ENCODE measurements at regions not wholly inside any gene's neighbourhood (a gene's known extent, or its start where the extent isn't known, plus 50 kb on each side); places are given as distances from the start of the nearest gene placed in this dataset.
"Not testable (repeated sequence)": the region's sequence is repeated elsewhere in the genome, so short reads cannot be mapped to it uniquely, and the experiment has no call there.

DNA sequence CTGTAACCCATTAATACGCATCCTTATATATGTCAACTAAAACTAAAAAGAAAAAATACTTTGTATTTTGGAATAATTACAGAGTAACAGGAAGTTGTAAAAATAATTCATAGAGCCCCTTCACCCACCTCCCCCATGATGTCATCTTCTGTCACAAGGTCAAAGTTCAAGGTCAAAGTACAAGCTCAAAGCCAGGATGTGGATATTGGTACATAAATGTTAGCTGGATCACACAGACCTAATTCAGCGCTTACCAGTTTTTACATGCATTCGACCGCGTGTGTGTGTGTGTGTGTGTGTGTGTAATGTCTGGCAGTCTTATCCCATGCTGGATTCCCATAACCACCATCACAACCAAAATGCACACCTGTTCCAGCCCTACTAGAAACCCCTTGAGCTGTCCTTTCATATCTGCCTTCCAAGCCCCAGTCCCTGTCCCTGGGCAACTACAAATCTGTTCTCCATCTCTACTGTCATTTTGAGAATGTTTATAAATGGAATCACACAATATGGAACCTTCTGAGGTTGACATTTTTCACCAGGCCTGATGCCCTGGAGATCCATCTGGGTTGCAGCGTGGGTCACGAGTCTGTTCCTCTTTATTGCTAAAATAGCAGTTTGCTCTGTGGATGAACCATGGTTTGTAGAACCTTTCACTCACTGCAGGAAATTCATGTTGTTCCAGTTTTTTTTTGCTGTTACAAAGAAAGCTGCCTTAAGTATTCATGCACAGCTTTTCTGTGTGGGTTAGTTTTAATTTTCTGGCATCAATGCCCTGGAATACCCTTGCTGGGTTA lies 153.6 kb upstream of the PITRM1 start:
- no peak for DNase-seq

DNA sequence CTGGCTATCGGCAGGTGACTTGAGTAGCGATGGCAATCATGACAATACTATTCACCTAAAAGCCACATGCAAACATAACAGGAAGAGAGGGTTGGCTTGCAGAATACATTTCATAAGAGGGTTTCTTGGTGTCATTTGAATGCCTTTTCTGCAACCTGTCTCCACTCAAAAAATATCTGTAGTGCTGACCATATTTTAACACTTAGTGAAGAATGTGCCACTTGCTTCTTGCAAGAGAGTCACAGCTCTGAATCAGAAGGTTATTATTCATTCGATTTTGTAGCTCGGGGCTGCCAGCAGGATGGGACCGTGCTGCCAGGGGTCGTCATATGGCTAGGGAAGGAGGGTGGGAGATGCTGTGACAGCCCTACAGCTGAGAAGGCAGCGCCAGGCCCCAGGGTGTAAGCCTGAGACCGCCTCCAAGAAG lies 152.0 kb upstream of the PITRM1 start:
- no peak for DNase-seq

DNA sequence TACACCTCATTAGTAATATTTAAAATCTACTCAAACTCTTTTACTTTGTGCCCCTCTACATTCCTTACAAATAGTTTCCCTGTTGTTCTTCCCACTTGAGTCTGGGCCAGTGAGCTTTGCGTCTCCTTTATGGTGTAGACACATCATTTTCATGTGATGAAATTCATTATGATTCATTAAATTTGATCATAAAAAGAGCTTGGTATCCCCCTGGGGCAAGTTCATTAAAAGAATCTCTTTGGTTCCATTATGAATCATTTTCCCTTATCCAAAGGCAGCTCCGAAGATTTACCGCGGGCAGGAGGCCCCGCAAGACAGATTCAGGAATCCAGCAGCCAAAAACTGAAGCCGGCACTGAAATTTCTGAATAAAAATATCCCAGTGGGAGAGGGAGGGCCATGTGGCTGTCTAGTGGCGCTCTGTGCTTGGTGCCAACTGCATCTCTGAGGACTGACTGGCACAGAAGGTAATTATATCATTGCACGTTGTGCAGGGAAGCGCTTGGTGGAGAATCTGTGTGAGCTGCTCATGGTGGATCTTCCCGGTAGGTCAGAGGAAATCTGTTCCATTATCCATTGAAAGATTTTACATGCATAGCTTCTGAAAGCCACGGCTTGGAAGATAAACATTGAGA lies 151.4 kb upstream of the PITRM1 start:
- no peak for DNase-seq

DNA sequence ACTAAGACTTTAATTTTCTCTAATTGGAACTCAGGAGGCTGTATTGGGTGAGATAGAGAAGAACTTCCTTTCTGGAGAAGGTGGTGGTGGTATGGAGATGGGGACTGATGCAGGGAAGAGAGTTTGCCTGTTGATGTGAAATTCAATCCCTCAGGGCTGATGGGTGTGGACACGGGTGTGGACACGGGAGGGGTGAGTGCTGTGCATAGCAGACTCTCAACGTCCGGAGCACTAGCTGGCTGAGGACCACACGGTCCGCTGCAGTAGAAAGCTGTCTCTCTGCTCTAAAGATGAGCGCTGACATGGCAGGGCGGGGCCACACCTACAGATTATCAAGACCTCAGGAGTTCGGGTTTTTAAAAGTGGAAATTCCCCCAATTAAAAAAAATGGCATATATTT lies 148.5 kb upstream of the PITRM1 start:
- DNase-seq, result no peak

DNA sequence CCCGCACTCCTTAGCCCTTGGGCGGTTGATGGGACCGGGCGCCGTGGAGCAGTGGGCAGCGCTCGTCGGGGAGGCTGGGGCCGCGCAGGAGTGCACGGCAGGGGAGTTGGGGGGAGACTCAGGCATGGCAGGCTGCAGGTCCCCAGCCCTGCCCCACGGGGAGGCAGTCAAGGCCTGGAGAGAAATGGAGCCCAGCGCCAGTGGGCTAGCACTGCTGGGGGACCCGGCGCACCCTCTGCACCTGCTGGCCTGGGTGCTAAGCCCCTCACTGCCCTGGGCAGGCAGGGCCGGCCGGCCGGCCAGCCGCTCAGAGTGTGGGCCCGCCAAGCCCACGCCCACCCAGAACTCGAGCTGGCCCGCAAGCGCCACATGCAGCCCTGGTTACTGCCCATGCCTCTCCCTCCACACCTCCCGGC lies 147.2 kb upstream of the PITRM1 start:
- DNase-seq, result no peak

DNA sequence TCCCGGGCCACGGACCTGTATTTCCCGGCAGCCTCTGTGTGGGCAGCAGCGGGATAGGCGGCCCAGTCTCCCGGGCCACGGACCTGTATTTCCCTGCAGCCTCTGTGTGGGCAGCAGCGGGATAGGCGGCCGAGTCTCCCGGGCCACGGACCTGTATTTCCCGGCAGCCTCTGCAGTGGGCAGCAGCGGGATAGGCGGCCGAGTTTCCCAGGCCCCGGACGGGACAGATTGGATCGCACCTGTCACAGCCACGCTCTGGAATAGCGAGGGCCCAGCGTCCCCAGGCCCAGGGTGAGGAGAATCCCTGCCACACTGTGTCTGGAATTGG lies 145.9 kb upstream of the PITRM1 start:
- not testable (repeated sequence) for DNase-seq

DNA sequence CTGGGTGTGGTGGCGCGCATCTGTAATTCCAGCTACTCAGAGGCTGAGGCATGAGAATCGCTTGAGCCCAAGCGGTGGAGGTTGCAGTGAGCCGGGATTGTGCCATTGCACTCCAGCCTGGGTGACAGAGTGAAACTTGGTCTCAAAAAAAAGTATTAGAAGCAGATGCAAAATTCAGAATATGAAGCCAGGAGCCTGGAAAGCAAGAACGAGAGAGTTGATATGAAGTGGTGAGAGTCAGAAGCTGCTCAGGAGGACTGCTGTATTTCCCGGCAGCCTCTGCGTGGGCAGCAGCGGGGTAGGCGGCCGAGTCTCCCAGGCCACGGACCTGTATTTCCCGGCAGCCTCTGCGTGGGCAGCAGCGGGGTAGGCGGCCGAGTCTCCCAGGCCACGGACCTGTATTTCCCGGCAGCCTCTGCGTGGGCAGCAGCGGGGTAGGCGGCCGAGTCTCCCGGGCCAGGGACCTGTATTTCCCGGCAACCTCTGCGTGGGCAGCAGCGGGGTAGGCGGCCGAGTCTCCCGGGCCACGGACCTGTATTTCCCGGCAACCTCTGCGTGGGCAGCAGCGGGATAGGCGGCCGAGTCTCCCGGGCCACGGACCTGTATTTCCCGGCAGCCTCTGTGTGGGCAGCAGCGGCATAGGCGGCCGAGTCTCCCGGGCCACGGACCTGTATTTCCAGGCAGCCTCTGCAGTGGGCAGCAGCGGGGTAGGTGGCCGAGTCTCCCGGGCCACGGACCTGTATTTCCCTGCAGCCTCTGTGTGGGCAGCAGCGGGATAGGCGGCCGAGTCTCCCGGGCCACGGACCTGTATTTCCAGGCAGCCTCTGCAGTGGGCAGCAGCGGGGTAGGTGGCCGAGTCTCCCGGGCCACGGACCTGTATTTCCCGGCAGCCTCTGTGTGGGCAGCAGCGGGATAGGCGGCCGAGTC lies 145.2 kb upstream of the PITRM1 start:
- not testable (repeated sequence) for DNase-seq

DNA sequence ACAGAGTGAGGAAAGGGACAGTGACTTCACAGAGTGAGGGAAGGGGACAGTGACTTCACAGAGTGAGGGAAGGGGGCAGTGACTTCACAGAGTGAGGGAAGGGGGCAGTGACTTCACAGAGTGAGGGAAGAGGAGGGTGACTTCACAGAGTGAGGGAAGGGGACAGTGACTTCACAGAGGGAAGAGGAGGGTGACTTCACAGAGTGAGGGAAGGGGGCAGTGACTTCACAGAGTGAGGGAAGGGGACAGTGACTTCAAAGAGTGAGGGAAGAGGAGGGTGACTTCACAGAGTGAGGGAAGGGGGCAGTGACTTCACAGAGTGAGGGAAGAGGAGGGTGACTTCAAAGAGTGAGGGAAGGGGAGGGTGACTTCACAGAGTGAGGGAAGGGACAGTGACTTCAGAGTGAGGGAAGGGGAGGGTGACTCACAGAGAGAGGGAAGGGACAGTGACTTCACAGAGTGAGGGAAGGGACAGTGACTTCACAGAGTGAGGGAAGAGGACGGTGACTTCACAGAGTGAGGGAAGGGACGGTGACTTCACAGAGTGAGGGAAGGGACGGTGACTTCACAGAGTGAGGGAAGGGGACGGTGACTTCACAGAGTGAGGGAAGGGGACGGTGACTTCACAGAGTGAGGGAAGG lies 142.0 kb upstream of the PITRM1 start:
- not testable (repeated sequence) for DNase-seq

DNA sequence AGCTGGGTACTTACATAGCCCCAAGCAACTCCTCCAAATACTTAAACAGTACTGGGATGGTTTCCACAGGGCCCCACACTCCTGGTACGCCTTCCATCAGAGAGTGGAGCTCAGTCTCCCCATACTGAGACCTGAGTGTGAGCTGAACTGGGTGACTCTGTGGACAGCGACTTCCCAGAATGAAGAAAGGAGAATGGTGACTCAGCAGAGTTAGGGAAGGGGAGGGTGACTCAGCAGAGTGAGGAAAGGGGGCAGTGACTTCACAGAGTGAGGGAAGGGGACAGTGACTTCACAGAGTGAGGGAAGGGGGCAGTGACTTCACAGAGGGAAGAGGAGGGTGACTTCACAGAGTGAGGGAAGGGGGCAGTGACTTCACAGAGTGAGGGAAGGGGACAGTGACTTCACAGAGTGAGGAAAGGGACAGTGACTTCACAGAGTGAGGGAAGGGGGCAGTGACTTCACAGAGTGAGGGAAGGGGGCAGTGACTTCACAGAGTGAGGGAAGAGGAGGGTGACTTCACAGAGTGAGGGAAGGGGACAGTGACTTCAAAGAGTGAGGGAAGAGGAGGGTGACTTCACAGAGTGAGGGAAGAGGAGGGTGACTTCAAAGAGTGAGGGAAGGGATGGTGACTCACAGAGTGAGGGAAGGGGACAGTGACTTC lies 141.3 kb upstream of the PITRM1 start:
- not testable (repeated sequence) for DNase-seq

DNA sequence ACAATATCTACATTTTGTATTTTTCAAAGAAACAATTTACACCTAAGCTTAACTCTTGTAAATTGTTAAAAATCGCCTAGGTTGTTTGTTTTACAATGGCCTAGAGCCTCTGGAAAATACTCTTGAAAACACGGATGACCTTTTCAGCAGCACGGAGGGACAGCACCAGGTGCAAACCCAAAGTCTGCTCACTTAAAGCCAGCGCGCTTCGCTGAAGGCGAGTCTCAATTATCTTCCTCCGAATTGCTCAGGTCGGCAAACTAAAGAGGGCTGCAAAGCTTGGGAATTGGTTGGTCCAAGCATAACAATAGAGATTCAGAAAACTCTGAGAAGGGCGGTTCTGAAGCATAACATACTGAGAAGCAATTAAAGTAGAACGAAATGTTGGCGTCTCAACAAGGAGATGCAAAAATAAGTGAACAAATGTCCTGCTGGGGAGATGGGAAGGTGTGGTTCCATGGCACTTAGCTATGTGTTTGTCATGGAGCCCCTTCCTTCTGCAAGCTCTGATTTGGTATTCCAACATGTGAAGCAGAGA lies 139.9 kb upstream of the PITRM1 start:
- DNase-seq, result no peak

DNA sequence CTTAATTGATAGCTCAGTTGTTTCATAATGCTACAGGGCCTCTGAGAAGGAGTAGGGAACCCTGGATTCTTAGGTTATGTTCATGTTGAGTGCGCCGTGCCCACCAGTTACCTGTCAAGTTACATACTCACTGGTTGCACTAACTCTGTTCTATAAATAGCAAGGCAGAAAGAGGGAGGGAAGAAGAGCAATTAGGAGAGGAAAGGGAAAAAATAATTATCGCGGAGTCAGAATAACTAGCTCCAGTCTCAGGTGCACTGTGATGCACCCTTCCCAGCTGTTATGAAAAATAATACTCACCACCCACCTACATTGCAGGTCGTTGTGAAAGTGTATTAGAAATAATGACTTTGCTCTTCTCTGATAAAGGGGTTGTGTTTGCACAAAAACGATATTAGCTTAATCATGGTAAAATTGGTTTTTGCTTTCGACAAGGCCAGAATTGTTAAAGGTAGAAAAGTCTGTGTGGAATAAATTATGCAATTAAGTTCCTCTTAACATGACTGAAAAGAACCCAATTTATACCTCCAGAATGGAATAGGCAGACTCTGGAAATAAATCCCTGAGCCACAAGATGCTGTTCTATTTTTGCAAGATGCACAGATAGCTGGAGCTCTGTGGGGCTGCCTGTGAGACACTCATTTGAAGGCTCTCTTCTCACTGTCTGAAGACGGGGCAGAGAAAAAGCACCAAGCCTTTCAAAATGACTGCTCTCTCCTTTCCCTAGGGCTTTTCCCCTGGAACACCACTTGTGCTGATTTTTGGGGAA lies 137.6 kb upstream of the PITRM1 start:
- DNase-seq, result no peak

DNA sequence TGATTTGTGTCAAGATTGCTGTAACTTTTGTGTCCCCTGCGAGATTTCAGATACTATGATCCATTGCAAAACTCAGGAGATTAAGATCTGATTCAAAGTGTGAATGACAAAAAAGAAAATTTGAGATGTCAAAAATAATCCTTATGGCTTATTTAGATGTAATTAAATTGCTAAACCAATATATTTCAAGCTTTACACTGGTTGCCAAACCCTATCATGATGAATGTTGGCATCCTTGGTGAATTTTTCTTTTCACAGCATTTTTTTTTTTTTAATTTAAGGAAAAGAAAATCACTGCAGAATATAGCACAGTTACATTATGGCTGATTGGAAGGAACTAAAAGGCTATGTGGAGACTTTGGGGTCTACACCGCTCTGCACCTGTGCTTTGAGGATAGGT lies 133.5 kb upstream of the PITRM1 start:
- no peak for DNase-seq

DNA sequence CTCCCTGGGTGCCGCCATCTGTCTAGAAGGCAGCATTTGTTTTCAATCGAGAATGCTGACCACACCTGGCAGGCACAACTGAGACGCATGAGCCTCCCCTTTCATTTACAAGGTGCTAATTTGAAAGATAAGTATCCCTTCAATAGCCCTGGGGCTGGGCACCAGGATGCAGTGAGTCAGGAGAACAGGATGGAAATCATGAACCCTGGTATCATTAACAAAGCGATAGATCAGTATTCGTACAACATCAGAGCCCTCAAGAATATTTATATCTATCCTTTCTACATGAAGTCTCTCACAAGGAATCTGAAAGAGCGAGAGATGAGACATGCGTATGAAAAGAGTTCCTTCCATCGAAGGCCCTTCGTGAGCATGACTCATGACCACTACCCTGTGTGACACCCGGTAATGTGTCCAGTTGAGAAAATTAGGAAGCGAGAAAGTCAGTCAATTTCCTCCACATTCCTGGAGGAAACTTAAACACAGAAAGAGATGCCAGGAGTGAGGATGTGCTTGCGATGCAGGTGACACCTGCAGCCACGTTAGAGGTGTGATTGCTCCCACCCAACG lies 123.1 kb upstream of the PITRM1 start:
- DNase-seq, result no peak

DNA sequence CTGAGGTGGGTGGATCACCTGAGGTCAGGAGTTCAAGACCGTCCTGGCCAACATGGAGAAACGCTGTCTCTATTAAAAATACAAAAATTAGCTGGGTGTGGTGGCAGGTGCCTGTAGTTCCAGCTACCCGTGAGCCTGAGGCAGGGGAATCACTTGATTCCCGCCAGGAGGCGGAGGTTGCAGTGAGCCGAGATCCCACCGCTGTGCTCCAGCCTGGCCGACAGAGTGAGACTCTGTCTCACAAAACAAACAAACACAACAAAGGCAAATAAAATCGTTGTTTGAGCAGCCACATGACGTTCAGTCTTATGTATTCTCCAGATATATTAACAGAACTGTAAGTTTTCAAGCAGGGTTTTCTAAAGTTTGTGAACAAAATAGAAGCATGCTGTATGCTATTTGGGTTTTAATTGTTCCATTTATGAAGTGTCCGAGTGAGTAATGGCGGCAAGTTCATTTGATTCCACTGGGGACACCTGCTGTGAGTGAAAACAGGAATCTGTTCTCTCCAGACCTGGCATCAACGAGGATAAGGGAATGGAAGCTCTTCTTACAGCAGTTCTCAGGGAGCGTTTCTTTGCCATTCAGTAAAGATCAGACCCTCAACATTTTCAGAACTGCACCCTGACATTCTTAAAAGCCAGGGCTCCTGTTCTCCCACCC lies 122.5 kb upstream of the PITRM1 start:
- DNase-seq, result no peak

DNA sequence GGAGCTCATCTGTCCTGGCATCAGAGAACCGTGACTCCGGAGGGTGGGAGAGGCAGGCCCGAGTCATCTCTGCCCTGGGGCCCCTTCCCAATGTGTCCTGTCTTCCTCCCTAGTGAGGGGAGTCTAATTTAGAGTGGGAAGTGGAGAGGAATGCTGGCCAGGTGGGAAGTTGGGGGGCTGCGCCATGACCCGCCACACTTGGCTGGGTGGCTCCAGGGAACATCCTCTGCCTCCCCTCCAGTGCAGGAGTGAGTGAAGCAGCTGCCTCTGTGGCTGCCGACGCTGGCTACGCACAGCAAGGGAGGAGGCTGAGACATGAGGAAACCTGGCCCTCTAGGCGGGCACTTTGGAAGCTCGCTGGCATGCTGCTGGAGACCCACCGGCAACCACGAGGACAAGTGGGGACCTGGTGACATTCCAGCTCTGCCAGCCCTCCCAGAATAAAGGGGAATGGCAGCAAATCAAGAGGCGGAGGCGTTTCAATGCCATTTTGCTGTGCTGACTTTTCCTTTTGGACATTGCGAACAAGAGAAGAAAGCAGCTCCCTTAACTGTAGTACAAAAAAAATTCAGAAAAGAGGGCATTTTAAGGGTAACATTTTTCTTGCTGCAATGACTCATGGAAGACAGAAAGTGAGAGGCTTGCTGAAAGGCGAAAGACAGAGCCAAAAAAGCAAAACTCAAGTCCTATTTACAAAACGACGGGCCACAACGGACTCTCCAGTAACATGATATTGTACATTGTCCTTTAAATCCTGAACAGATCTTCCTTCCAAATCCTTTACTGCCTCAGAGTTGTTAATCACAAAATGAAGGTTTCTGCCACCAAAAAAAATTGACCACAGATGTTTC lies 121.2 kb upstream of the PITRM1 start:
- no peak for DNase-seq

DNA sequence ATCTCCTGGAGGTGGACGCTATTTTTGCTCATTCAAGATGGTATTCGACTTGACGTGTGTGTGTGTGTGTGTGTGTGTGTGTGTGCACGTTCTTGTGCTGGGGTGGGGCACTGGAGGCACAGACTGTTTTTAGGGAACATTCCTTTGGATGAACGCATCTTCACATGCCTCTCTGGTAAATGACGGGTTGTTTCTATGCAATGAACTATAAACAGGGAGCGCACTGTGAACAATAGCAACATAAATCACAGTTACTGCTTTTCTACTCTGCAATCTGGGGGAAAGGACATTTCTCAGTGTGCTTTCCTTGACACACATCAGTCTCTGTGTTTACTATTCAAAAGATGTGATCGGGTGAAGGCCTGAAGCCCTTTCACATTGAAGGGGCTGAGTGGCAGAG lies 120.1 kb upstream of the PITRM1 start:
- DNase-seq, result no peak

DNA sequence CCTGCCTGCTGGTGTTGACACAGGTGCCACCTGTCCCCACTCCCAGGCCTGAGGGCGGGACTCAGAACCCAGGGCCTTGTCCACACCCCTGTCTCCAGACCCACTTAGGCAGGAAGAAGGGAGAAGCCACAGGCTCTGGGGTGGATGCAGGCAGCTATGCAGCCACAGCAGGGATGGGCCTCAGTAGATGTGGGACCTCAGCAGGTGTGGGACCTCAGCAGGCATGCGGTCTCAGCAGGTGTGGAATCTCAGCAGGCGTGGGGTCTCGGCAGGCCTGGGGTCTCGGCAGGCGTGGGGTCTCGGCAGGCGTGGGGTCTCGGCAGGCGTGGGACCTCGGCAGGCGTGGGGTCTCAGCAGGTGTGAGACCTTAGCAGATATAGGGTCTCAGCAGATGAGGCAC lies 118.0 kb upstream of the PITRM1 start:
- no peak for DNase-seq

DNA sequence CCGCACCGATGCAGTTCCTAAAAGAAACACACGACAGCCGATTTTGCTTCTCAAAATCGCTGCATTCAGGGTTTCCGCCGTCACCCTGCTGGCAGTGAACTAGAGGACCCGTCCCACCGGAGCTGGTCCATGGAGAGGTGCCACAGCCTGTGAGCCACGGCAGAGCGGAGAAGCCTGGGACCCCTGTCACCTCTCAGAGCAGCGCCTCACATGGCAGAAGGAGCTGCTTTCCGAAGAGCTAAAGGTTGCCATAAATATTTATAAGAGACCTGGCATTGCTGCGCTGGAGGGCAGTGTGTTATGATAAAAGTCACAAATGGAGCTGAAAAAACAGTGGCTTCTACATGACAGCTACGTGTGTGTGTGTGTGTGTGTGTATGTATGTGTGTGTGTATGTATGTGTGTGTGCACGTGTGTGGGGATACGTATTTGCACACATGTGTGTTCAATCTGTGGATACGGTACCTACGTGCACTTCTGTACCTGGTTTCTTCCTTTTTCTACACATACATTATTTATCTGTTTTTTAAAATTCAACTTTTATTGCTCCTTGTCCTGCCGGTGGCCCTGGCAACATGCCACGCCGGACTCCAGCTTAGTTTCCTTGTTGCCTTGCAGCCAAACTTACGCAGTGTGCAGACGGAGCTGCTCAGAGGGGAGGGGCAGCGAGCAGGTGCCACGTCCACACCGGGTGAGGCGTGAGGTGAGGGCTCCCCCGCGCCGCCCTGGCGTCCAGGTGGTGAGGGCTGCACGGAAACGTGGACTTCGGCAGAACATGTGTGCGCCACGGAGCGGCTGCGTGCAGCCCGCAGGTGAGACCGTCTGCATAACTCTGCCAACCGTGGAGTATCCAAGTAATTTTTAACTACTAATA lies 115.2 kb upstream of the PITRM1 start:
- no peak for DNase-seq

DNA sequence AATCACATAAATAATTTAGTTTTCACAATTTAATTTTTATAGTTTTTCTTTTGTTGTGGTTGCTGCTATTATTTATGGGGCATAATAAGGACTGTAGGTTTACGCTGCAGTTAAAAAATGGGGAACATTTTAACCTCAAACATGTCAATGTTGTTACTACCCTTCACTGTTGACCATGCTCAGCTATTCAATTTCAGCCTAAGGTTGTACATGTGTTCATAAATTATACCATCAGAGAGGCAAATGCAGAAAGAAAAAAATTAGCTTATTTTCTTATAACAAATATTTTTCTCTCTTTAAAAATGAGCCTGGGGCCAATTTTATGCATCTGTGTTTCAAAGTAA lies 110.1 kb upstream of the PITRM1 start:
- no peak for DNase-seq

Data from stimulated activated naive CD4-positive, alpha-beta T cell (primary cell).